BJ (cell line): ENCODE measurements at regions not wholly inside any gene's neighbourhood (a gene's known extent, or its start where the extent isn't known, plus 50 kb on each side); places are given as distances from the start of the nearest gene placed in this dataset.
"Not testable (repeated sequence)": the region's sequence is repeated elsewhere in the genome, so short reads cannot be mapped to it uniquely, and the experiment has no call there.

Experiments
- CTCF ChIA-PET: fragments of 350-600 bp; formaldehyde crosslinking; extraction: SDS; loops from one replicate; lab custom pipeline; 2021; ENCODE audit warnings: antibody characterized with exemption, inconsistent platforms; lab: Yijun Ruan, JAX
- POLR2A ChIA-PET: fragments of 300-600 bp; sonication (Branson Sonifier 250); formaldehyde crosslinking; extraction: SDS; loops from one replicate; lab custom pipeline; 2021; ENCODE audit warnings: antibody characterized with exemption; lab: Charles Lee
- DNase-seq: peaks from one replicate; pipeline ENCODE4 v3.0.0-alpha.2; 2011; ENCODE audit warnings: low read depth
- H3K27me3 ChIP-seq: 2 replicates; pipeline ENCODE4 v1.6.0; 2011; ENCODE audit warnings: low read length; ENCODE audit not compliant: control insufficient read depth, insufficient read depth
- H3K36me3 ChIP-seq: 2 replicates; pipeline ENCODE4 v1.5.1; 2011; ENCODE audit warnings: low read length; ENCODE audit not compliant: control insufficient read depth, insufficient read depth
- H3K4me3 ChIP-seq: 2 replicates; pipeline ENCODE4 v1.5.1; 2011; ENCODE audit warnings: low read depth, mild to moderate bottlenecking, control low read depth, low read length
- TF ChIP-seq, protein P1 (sequence below): IDR thresholded peaks from 2 replicates; pipeline ENCODE4 v1.5.1; 2011; ENCODE audit warnings: low read depth, mild to moderate bottlenecking, control low read depth, inconsistent platforms, low read length, moderate library complexity; ENCODE audit not compliant: insufficient read depth

GRCh38 chr20:19047951-19048296, 164.5 kb upstream of the SLC24A3 start:
- TF ChIP-seq, protein P1, sequence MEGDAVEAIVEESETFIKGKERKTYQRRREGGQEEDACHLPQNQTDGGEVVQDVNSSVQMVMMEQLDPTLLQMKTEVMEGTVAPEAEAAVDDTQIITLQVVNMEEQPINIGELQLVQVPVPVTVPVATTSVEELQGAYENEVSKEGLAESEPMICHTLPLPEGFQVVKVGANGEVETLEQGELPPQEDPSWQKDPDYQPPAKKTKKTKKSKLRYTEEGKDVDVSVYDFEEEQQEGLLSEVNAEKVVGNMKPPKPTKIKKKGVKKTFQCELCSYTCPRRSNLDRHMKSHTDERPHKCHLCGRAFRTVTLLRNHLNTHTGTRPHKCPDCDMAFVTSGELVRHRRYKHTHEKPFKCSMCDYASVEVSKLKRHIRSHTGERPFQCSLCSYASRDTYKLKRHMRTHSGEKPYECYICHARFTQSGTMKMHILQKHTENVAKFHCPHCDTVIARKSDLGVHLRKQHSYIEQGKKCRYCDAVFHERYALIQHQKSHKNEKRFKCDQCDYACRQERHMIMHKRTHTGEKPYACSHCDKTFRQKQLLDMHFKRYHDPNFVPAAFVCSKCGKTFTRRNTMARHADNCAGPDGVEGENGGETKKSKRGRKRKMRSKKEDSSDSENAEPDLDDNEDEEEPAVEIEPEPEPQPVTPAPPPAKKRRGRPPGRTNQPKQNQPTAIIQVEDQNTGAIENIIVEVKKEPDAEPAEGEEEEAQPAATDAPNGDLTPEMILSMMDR: no peak
- Histone ChIP-seq H3K4me3 (no peak overlapping the region), H3K27me3 (no peaks in the 10 kb centered on the region), H3K36me3 (no peaks in the 10 kb centered on the region)
- POLR2A ChIA-PET: no interaction called here
- CTCF ChIA-PET: no interaction called here
- no peak for DNase-seq

DNA sequence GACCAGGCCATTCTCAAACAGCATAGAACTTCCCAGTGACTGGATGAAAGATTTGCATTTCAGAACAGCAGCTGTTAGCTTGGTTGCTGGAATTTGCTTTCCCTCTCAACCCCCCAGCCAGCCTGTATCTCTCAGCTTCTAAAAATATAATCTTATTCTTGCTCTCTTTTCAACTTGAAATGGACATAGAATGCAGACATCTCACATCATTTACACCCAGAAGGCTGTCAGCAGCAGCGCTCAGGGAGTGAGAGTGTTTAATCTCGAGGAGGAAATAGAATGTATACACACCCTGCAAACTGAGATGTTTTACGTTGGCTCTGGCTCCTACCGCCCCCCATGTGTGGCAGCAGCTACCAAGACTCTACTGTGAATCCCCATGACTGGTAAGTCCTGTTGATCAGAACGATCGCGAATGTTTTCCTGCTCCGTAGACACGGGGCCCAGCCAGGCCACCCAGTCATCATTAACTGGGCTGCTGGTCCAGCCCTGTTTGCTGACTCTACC, 163.4 kb upstream of the SLC24A3 start:
- DNase-seq: no peak
- H3K27me3 ChIP-seq: no peaks in the 10 kb centered on the region
- POLR2A ChIA-PET: no interaction called here
- CTCF ChIA-PET: no interaction called here
- no peaks in the 10 kb centered on the region for H3K36me3 ChIP-seq
- no peak overlapping the region for H3K4me3 ChIP-seq
- TF ChIP-seq, protein P1: no peak

DNA sequence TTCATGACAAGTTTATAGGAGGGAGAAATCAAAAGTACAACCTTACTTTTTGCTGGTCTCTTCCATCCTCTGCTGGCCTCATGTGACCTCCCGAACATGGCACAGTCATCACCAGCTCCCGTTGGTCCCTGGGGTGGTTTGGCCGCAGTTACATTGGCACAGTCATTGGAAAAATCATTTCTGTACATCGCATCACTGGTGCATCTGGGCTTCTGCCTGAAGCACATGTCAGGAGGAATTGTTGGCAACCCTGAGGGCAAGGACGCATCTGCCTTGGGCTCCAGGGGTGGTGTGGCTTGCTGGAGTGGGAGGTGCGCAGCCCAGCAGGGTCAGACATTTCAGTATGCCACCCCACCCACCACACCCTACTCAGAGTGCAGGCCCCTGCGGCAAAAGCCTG, 162.9 kb upstream of the SLC24A3 start:
- POLR2A ChIA-PET: no interaction called here
- TF ChIP-seq, protein P1: no peak
- DNase-seq: no peak
- CTCF ChIA-PET: no interaction called here
- no peak overlapping the region for H3K4me3 ChIP-seq
- no peaks in the 10 kb centered on the region for H3K36me3 ChIP-seq
- no peaks in the 10 kb centered on the region for H3K27me3 ChIP-seq

DNA sequence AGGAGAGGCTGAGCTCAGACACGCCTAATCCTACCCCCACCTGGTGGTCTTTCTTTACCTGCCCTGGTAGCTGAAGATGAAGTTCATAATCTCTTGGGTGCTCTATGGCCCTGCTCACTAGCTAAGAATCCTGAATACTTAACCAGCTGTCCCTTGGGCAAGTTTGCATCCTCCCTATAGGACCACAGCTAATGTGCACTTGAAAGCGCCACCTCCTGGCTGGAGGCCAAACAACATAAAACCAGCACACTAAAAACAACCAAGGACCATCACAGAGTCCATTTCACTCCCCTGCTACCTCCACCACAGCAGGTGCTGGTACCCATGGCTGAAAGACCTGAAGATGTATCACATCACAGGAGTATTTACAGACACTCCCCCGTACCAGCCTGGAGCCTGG, 155.5 kb upstream of the SLC24A3 start:
- H3K4me3 ChIP-seq: no peak overlapping the region
- ChIA-PET POLR2A (no interaction called here), CTCF (no interaction called here)
- no peaks in the 10 kb centered on the region for H3K36me3 ChIP-seq
- TF ChIP-seq, protein P1: no peak
- no peaks in the 10 kb centered on the region for H3K27me3 ChIP-seq
- DNase-seq: no peak

DNA sequence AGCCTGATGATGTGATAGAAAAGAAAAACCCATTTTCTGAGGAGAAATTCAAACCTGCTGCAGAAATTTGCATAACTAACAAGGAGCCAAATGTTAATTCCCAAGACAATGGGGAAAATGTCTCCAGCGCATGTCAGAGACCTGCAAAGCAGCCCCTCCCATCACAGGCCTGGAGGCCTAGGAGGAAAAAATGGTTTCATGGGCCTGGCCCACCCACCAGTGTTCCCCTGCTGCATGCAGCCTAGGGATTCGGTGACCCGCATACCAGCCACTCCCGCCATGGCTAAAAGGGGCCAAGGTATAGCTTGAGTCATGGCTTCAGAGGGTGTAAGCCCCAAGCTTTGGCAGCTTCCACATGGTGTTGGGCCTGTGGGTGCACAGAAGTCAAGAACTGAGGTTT, 147.7 kb upstream of the SLC24A3 start:
- H3K4me3 ChIP-seq, H3K36me3 ChIP-seq, POLR2A ChIA-PET, H3K27me3 ChIP-seq, CTCF ChIA-PET, DNase-seq: not testable (repeated sequence)

DNA sequence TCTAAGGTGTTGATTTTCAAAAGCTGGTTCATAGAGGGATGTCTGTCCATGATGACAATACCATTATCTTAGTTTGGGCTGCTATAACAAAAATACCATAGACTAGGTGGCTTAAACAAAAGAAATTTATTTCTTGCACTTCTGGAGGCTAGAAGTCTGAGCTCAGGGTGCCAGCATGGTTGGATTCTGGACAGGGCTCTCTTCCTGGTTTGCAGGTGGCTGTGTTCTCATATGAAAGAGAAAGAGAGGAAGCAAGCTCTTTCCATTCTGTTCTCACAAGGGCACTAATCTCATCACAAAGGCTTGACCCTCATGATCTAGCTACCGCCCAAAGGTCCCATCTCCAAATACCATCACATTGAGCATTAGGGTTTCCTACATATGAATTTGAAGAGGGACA, 144.5 kb upstream of the SLC24A3 start:
- CTCF ChIA-PET: interaction anchor here (0.5 to 0.6 kb wide), 2 partner anchors 18 to 35 kb away, joined by 3 to 4 read pairs; no protein-coding TSS in a partner anchor
- DNase-seq: no peak
- POLR2A ChIA-PET: no interaction called here
- Histone ChIP-seq H3K27me3 (no peaks in the 10 kb centered on the region), H3K4me3 (no peak overlapping the region), H3K36me3 (no peaks in the 10 kb centered on the region)
- TF ChIP-seq, protein P1: no peak
